ENCODE measurements at regions not wholly inside any gene's neighbourhood (a gene's known extent, or its start where the extent isn't known, plus 50 kb on each side); places are given as distances from the start of the nearest gene placed in this dataset.

DNA sequence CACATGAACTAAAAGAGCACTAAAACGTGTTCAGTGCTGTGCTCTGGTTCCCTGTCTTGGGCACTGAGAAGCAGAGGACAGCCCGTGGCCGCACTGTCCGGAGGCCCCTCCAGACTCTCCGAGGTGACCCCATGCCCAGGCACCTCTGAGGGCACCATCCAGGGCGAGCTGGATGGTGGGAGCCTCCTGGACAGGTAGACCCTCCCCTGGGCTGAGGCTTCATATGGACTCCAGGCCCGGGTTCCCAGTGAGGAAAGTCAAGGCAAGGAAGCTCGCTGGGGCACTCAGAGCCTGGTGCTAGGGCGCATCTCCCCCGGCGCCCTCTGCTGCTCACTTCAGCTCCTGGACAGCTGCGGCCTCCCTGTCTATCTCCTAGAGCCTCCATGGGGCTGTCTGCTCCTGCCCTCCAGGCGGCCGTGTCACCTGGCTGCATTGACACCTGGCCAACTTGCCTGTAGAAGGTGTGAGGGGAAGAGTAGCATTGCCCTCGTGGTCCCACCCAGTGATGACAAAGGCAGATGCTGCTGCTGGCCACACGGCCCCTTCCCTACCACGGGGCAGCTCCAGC, 178.2 kb upstream of the IRX1 start:
- TF ChIP-seq, protein P1, sequence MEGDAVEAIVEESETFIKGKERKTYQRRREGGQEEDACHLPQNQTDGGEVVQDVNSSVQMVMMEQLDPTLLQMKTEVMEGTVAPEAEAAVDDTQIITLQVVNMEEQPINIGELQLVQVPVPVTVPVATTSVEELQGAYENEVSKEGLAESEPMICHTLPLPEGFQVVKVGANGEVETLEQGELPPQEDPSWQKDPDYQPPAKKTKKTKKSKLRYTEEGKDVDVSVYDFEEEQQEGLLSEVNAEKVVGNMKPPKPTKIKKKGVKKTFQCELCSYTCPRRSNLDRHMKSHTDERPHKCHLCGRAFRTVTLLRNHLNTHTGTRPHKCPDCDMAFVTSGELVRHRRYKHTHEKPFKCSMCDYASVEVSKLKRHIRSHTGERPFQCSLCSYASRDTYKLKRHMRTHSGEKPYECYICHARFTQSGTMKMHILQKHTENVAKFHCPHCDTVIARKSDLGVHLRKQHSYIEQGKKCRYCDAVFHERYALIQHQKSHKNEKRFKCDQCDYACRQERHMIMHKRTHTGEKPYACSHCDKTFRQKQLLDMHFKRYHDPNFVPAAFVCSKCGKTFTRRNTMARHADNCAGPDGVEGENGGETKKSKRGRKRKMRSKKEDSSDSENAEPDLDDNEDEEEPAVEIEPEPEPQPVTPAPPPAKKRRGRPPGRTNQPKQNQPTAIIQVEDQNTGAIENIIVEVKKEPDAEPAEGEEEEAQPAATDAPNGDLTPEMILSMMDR (IDR thresholded peaks at IDR 0.05) = no peak
- no peak for TF ChIP-seq POLR2AphosphoS5 (IDR thresholded peaks at IDR 0.05)
- no peak for TF ChIP-seq EP300 (IDR thresholded peaks at IDR 0.05)
- no peak for TF ChIP-seq POLR2A (IDR thresholded peaks at IDR 0.05)
